Pulmonary artery endothelial cell (primary cell): ENCODE measurements at regions not wholly inside any gene's neighbourhood (a gene's known extent, or its start where the extent isn't known, plus 50 kb on each side); places are given as distances from the start of the nearest gene placed in this dataset.

ENCODE experiments used
- DNase-seq: peaks from one replicate; pipeline ENCODE4 v3.0.0-alpha.2; 2011; ENCODE audit warnings: low read depth, low spot score

DNA sequence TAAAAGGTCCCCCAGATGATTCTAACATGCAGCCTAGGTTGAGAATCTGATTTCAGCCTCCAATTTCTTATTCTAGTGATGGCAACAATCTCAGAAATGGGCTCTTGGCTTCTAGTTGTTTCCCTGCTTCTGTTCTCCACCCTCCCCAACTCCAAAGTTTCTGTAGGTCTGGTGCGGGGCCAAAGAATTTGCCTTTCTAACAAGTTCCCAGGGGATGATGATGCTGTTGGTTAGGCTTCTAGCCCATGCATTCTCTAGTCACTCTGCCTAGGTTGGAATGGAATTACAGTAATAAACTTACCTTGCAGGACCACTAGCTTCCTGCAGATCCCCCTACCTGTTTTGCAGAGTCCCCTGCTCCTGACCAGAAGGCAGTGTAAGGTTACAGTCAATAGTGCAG lies 103.2 kb upstream of the PPP2R3A start:
- DNase-seq = no peak

DNA sequence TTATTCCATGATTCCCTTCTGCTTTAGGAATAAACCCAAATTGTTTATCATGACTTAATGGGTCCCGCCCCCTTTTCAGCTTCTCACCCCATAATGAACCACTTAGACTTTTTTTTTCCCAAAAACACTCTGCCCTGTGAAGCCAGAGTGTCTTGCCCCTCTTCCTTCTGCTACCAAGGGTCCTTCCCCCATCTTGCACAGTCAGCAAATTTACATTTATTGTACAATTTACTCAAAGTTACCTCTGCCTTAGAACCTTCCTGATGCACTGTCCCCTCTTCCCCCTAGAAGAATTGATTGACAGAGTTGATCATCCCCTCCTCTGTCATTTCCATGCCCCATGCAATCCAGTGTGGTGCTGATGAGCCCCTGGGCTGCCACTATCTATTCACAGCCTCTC lies 101.5 kb upstream of the PPP2R3A start:
- DNase-seq = no peak

DNA sequence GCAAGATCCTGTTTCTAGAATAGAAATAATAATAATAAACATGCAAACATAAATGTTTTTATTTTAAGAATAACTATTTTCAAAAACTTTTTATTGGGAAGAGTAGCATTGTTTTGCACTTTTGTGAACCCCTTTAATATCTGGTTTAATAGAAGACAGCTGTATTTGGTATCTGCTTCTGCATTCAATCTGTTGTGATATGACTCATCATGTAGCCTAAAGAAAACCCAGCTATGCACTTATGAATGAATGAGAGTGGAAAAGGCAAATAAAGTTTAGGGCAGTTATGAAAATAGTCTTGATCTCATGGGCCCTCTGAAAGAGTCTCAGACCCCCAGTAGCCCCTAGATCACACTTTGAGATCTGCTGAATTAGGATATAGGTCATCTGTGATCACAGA lies 100.4 kb upstream of the PPP2R3A start:
- DNase-seq = no peak

DNA sequence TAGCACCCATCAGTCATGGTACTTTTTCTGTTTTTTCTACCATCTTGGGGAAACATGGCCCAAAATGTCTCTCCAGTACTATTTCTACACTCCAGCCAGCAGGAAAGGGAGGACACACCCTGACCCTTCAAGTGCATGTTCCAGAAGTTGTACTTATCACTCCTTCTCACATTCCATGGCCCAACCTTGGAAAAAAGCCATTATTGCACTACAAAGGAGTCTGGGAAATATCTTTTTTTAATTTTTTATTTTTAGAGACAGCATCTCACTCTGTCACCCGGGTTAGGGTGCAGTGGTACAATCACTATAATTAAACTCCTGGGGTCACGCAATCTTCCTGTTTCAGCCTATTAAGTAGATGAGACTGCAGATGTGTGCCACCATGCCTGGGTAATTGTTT lies 100.0 kb upstream of the PPP2R3A start:
- DNase-seq = no peak

DNA sequence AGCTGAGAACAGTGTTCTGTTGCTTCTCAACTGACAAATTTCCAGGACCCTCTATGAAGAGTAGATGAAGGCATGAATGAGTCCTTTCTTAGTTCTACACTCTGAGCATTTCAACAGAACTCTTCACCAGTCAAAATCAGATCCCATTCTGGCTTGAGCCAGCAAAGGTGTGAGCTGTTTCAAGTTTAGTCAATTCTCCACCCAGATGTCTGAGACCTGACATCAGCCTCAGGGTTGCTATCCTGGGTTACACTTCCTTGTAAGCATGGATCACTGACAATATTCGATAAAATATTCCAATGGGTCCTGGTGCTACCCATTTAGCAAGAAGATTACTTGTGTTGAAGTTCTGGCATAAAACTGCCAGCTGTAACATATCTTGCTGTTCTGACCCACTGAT lies 97.6 kb upstream of the PPP2R3A start:
- DNase-seq = no peak

DNA sequence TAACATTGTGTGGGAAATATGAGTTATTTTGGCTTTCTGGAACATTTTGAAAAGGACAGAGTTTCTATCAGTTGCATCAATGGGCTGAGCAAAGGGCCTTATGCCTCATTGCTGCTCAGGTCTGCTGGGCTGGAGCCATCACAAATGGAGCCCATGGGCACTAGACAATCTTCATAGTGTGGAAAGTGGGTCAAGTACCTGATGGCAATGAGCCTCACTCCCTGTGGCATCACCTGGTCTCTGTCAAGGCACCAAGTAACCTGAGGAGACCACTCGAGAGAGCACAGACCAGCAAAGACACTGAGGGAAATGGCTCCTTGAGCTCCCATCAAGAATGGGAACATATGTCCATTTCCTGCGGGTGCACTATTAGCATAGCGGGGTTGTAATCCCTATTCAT lies 96.7 kb upstream of the PPP2R3A start:
- DNase-seq = no peak

DNA sequence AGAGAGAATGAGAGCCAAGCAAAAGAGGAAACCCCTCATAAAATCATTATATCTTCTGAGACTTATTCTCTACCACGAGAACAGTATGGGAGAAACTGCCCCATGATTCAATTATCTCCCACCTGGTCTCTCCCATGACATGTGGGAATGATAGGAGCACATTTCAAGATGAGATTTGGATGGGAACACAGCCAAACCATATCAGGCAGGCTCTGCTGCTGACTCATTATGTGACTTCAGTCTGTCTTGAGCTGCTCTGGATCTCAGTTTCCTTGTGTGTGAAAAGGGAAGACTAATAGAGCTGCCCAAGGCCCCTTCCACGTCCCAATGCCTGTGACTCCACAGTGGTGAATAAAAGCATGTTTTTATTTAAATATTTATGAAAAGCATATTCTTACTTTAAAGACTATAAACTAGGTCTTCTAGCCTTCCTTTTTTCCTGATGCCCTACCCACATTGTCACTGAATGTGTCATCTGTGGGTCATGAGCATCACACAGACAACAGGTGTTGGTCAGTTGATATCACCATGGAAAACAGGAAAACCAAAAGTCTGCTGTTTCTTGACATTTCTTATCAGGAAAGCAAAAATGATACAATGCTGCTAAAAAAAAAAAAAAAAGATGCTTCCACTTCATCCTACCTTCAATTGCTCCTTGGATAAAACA lies 96.0 kb upstream of the PPP2R3A start:
- DNase-seq = no peak

DNA sequence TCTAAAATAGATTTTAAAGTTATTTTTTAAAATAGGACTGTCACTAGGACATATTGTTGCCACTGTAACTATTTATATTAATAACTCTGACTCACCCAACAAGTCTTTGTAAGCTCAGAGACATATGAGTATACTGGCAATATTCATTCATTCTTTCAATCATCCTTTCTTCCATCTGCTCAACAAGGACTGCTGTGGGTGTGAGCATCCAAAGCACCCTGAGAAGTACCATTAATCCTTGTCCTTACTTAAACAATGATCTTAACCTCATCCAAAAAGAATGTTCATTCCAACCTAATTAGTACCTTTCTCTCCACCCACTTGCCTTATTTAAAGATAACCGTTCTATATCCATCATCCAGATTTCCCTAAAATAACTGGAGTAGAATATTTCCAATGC lies 94.2 kb upstream of the PPP2R3A start:
- no peak for DNase-seq

DNA sequence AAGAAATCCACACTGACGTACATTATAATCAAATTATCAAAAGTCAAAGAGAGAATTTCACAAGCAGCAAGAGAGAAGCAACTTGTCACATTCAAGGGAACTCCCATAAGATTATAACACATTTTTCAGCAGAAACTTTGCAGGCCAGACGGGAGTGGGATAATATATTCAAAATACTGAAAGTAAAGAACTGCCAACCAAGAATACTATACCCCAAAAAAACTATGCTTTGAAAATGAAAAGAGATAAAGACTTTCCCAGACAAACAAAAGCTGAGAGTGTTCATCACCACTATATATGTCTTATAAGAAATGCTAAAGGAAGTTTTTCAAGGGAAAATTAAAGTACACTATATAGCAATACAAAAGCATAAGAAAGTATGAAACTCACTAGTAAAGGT lies 91.5 kb upstream of the PPP2R3A start:
- DNase-seq = no peak

DNA sequence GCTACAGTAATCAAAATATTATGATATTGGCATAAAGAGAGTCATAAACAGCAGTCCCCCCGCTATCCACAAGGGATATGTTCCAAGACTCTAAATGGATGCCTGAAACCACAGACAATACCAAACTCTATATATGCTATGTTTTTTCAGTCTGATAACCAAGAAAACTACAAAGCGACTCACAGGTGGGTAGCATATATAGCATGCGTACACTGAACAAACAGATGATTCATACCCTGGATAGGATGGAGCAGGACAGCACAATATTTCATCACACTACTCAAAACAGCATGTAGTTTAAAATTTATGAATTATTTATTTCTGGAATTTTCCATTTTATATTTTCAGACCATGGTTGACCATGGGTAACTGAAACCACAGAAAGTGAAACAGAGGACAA lies 87.0 kb upstream of the PPP2R3A start:
- no peak for DNase-seq

DNA sequence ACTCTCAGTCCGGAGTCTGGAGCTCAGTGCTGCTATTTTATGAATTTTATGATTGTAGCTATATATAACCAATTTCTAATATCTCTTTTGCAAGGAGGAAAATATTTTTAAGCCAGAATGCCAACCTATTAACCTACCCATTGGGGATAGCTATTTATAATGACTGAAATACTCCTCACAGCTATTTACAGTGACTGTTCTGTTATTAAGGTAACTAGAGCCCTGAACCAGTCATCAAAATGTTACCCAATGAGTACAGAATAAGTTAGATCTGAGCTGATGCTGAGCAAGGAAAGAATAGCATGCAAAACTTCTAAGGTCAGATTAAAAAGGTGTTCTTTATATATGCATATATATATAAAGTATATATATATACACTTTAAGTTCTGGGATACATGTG lies 79.6 kb upstream of the PPP2R3A start:
- no peak for DNase-seq

DNA sequence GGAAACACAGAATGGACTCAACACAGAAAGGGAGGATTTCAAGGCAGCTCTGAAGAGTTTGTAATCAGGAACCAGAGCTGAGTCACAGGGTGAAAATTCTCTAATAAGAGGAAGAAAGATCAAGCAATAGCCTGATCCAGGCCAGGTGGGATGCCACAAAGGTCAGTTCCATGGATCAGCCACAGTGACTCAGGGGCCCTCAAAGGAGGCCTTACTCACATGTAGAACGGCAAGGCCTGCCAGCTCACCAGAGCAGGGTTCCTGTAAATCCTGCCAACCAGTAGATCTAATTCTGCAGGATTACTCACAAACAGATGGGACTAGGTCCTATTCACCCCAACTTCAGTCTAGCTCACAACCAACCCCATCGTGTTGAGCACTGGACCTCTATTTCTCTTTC lies 78.3 kb upstream of the PPP2R3A start:
- DNase-seq = no peak

DNA sequence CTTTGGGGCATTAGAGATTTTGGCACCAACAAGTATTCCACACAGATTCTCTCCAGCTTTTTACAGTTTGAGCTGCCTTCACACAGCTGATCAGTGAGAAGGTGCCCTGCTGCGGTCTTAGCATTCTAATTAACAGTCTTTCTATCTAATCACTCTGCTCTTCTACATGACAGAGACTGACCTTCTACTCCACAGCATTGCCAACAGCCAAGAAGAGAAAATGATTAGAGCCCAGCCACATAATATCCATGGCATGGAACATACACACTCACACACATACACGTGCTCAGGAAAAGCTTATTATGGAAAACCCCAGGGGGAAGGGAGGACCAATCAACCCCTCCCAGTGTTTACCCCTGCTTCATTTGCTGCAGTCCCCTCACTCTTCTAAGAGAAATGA lies 76.1 kb upstream of the PPP2R3A start:
- DNase-seq = no peak

DNA sequence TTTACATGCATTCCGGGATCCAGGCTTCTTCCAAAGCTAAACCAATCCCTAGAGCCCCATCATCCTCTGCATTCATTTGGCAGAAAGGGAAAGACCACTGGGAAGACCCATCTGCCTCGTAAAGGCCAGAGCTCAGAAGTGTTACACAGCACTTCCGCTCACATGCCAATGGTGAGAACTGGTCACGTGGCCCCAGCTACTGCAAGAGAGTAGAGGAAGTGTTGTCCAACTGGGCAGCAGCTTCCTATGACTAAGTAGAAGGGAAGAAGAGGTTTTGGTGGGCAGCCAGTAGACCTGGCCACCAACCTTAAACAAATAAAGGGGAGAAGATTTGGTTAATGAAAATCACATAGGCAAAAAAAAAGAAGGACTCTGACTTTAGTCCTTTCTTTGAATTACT lies 74.4 kb upstream of the PPP2R3A start:
- no peak for DNase-seq

DNA sequence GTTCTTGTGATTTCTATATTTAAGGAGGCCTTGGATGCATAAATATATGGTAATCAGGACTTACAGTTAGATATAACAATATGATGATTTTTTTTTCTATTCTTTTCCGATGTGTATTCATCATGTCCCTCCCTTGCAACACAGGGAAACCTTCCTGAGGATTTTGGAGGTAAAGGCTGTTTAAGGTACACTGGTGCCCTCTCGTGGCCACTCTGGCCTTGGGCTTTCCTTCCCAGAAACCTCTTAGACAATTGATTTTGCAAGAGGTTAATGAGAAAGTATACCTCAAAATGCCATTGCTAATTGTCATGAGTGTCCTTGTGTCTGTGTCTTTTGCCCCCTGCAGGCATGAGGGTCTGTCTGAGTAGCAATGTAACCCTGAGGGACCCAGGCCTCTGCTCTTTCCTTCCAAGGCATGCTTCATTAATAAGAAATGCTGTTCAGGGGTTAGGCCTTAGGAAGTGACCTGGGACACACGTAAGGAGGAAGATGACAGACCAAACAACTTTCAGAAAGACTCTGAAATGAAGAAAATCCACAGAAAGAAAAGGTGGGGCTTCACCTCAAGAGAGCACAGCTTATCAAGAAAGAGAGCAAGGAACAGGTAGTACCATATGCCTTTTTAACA lies 70.3 kb upstream of the PPP2R3A start:
- peak; percentile 27 for DNase-seq

DNA sequence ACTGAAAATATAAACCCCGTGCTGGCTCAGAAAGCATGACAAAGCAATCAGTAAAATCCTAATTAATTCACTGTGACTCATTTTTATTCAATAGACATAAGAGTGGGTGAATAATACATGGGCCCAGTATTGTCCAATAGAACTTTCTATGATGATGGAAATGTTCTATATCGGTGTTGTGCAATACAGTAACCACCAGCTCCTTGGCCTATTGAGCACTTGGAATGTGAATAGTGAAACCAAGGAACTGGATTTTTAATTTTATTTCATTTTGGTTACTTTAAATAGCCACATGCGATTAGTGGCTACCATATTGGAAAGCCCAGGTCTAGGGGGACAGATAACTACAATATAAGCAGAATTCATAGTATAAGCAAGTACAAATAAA lies 69.8 kb upstream of the PPP2R3A start:
- no peak for DNase-seq

DNA sequence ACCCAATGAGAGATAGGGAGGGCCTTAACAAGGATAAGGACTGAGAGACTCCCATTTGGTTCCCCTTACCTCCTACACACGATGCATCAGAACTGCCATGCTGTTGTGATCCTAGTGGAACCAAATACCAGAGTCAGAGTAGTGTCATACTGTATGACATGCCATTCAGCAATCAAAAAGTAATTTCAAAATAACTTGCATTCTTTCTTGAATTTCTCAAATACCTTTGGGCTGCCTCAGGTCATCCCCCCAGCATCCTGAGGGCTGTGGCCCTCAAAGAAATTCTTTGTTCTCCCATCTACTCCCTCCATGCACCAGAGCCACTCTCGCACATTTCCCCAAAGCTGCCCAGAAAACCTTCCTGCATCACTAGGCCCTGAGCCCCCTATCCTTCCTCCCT lies 68.9 kb upstream of the PPP2R3A start:
- DNase-seq = no peak

DNA sequence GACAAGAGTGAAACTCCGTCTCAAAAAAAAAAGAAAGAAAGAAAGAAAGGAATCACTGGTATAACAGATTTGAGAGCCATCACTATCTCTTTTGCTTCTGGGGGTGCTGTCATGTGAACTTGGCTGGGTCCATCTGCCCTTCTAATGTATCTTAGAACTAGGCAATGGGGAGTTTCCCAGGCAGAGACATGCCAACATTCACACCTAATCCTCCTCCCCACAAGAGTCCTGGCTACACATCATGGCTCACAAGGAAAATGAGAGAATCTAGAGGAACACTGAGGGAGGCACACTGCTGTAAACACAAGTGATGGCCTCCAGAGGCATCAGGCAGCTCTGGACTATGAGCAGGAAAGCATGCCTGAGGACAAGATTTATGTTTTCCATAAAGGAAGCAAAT lies 67.8 kb upstream of the PPP2R3A start:
- no peak for DNase-seq

DNA sequence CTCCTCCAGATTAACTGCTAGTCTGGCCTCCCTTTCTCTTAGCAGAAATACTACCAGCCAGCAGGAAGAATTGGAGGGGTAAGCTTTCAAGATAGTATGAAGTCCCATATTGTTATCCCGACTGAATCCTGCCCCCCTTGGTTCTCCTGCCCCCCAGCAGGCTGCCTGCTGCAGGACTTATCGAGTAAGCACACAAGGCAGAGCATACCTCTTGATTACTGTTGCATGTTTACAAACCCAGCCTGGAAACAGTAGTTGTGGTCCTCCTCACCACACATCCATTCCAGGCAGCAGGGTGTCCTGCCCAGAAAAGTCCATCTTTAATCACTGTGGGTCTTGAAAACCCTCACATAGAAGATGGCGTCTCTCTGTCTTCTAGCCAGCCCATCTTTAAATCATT lies 66.8 kb upstream of the PPP2R3A start:
- DNase-seq = no peak

DNA sequence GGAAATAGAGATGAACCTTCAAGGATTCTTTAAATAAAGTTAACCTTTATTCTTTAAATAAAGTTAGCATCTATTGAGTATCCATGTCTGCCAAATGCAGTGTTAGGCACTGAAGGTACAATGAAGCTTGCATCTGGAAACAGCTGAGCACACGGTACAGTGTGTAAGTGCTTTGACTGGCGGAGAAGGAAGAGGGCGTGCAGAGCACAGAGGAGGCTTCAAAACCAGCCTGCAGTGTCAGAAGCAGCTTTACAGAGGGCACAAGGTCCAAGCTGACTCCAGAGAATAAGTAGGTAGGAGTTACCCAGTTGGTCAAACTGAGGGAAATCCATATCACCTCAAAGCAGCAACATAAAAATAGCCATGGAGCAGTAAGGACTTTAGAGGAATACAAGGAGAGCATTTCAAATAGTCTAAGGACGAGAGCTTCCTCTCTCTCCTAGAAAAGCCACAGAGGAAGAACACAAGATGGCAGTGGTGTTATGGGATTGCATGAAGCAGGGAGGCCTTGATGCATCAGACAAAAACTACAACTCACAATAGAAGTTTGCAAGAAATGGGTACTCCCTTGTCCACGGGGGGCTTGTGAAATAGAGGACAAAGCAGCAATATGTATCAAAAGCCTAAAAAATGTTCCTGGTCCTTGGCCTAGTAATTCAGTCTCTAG lies 60.3 kb upstream of the PPP2R3A start:
- DNase-seq = no peak

DNA sequence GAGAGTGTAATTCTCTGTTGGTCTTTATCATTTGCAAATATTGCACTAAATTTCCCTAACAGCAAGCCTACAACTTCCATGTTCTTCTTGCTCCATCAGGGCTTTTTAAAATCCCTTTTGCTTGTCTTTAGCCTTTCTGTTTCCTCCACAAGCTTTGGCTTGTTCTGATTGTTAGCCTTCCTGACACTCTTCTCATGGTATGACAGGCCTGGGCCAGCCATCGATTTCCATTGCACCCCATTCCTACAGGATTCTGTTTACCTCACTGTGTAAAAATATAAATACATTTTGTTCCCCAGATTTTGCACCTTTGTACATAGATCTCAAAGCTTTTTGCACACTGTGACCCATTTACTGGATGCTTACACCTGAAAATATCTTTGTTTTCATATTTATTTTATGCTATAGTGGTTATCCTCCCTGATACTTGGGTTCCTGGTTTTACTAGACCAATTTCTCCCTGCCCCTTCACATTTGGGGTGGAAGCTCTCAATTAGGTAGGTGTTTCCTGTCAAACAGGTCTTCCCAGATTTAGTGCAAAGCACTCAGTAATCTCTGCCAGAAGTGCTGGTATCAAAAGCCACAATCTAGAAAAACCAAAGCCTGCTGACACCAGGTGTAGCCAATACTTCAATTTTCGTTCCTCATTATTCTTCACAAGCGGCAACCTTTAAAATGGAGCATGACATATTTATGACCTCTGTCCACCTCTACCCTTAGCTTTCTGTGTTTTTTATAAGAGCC lies 57.9 kb upstream of the PPP2R3A start:
- DNase-seq = no peak

DNA sequence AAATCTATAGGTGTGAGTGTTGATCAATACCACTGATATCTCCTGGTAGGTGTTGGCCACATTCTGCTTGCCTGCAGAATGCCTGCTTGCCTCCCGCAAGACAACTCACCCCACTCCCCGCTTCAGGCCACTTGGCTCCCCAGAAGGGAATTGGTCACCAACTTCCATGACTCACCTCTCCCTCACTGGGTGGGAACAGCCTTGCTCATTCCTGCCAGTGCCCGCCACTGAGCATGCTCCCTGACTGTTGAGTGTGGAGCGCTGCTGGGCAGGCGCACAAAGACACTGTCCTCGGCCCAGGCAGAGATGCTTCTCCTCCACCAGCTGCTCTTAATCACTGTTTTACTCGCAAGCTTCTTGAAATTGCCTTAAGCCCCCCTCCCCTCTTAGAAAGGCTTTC lies 57.3 kb upstream of the PPP2R3A start:
- DNase-seq = no peak

DNA sequence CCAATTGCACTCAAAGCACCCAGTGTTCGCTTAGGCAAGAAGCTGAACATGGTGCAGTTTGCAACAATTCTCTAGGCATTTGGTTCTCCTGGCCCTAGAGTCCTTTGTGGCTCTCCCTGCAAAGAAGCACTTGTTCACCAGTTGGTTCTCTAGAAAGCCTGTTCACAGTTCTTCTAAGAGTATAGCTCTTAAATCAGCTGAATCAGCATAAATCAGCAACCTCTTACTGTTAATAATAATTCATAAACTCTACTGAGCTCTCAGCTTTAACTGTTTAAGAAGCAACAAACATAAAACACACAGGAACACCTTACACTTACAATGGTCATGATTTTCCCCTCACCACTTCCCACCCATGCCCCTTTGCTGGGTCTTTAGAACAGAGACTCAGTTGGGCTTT lies 56.8 kb upstream of the PPP2R3A start:
- DNase-seq = no peak
